Midbrain (tissue), 1 donor: ENCODE measurements at regions not wholly inside any gene's neighbourhood (a gene's known extent, or its start where the extent isn't known, plus 50 kb on each side); places are given as distances from the start of the nearest gene placed in this dataset.

ENCODE experiments used
- DNase-seq: peaks from one replicate; lab custom pipeline; 2025; lab: John Stamatoyannopoulos, UW

DNA sequence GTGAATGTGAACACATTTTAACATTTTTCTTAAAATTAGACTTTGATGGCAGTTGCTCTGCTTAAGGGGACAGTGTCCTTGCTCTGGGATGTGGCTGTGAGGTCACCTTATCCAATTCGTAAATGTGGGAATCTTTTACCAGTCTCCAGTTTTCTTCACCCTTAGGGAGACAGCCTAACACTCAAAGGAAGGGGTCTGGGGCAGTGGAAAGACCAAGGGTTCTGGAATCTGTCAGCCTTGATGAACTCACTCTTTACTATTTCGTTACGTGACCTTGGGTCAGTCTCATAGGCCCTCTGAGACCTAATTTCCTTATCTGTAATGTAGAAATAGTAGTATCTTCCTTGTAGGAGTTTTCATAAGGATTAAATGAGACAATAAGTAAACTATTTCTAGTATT is 245.6 kb upstream of the ATP2B1 start:
- DNase-seq: no peak

DNA sequence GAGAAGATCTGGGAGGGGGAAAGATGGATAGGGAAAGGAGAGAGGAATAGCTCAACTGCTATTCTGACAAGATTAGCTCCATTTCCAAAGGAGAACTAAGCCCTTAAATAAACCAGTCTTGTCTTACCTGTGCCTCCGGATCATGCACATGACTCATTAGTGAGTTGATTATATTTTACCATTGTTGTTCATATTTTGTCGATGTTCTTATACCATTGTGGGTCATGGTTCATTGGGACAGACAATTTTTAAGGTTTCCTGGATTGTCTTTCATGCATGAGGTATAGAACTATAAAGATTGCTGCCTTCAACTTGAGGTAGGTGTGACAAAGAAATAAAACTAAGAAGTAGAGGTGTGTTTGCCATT is 243.0 kb upstream of the ATP2B1 start:
- no peak for DNase-seq

DNA sequence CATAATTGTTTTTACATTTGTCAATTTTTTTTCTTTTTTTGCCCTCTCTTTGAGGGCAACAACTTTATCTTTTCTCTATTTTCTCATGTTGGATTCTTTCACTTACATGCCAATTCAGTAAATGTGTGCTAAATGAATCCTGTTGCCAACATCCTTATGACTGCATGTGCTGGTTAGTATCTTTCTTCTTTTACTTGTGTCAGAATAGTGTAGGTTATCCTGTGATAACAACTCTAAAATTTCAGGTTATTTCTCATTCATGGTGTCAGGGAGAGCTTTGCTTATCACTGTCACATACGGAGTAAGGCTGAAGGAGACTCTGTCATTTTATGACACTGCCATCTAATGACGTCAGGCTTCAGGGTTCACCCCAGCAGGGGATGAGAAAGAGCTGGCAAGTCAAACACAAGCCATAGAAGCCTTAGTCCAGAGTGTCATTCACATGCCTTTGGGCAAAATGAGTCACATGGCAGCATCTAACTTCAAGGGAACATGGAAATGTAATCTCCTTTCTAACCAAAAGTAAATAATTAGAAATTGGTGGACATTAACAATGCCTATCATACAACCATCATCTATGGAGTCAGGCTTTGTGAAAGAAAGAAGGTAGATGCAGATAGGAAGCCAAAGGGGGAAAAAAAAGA is 242.5 kb upstream of the ATP2B1 start:
- no peak for DNase-seq

DNA sequence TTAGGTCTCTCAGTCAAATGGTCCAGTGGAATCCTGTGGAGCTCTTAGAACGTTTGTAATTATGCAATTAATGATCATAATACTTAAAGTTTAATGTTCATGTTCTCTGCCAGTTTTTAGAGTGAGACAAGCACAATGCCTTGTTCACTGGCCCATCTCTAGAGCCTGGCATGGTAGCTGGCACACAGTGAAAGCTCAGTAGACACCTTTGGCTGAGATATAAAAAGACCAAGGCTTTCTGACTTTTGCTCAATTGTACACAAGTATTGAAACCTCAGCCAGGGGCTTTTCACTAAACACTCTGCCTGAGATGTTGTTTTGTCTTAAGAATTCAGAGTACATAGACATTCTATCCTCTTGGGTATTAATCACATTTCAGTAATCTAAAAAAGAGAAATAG is 241.8 kb upstream of the ATP2B1 start:
- DNase-seq: no peak

DNA sequence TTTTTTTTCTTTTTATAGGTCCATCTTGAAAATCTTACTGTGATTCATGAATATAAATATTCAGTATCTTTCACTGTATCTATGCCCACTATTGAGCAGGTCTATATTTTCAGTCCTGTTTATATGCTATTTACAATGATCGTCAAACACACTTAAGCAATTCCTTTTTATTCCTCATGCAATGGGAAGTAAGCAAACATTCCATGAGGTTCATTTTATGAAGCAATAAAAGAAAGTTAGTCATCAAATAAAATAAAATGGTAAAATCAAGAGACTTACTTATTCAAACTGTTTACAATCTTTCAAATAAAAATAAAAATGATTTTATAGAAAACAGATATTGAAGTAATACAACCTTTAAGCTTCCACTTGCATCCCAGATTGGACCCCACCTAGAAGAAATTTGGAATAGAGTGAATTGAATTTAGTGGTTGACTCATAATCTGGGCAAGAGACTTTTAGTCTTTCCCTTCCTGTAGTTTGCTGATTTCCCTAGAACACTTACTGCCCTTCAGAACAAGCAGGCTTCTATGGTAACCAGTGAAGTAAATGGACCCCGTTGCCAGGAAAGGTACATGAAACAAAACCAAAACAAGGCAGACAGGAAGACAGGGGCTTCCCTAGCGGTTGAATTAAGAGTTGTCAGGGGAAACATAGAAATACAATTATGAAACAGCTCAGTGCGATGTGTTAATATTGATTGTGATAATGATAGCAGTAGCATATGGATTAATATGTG is 241.0 kb upstream of the ATP2B1 start:
- no peak for DNase-seq

DNA sequence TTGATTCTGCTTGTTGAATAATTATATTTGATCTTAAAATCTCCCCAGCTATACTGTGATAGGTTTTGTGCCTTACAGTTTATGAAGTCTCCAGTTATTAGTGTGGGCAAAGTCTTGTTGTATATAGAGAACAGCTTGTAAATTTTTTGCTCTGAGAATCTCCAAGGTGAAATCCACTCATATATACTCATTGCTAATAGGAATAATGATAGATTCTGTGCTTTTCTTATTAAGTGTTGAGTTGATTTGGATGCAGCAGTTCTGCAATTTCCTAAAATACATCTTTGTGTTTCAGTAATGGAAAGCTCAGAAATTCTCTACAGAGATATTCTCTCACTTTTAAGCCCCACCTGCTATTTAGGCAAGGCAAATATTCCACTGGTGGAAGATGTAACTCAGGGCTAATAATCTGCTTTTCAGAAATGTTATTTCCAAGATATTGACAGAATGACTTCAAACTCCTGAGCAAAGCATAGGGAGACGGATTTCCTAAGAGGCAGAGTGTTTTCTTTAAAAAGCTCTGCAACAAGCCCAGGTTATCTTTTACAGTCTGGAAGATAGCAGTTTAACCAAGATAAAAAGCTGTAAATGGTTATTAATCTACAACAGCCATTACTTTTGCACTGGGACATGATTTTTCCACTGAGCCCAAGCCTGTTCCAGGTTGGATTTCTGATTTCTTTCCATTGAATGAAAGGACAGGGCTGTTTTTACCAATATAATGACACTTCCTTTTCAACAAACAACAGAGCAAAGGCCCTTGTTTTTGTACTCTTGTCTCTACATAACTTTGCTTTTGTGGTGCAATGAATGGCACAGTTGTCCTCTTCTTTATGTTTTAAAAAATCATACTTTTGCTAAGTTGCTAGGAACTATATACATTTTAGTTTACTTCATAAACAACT is 239.9 kb upstream of the ATP2B1 start:
- no peak for DNase-seq

DNA sequence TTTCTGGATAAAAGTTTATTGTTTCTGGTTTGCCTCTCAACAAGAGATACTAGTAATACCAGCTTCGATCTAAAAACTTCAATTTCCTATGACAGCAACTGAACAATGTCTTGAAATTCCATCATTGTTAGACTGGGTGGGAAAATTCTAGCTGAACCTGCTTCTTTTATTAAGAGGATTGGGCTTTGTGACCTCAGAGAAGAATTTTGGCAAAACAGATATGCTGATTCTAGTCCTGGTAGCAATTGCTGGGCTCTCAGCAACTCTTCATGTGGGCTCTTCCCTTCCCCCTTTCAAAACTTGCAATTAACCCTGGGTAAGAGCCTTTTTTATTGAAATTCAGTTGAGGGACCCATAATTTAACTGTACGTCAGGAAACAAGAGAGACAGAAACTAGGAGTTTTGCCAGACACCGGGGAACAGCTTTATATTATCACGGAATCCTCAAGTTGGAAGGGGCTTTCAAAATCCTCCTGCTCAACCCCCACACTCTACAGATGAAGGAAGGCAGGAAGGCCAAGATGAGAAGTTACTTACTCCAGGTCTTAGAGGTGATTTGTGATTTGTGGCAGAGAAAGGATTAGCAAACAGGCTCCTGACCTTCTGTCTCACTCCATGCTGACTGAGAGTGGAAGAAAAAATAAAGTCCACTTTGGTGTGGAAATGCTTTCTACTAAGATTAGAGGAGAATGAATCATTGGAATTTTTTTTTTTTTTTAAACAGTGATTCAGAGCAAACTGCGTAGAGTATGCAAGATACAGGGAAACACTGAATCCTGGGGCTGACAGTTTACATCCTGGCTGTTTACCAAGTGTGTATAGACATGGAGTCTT is 239.0 kb upstream of the ATP2B1 start:
- no peak for DNase-seq

DNA sequence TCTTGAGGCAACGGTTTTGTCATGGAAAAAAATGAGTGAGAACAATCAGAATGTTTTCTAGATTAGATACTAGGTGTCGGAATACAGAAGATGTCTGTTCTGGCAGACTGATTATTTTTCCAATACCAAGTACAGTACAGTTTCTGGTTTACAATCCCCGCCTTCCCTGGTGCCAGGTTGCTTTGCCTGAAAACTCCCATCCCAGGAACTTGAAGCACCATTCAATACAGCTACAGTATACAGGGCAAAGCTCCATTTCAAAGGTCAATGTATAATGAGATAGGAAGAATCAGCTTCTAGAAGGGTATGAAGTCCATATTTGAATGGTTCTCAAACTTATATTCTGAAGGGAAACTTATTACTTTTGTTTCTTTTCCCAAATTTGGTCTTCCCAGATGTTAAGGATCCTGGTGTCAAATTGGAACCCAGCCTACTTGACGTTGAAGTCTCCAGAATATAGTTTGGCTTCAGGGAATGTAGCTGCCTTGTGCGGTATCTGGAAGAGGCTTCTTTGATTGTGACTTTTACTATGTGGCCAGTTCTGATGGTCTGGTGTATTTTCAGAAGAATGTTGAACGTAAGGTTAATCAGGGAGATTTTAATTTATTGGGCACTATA is 238.0 kb upstream of the ATP2B1 start:
- DNase-seq: no peak

DNA sequence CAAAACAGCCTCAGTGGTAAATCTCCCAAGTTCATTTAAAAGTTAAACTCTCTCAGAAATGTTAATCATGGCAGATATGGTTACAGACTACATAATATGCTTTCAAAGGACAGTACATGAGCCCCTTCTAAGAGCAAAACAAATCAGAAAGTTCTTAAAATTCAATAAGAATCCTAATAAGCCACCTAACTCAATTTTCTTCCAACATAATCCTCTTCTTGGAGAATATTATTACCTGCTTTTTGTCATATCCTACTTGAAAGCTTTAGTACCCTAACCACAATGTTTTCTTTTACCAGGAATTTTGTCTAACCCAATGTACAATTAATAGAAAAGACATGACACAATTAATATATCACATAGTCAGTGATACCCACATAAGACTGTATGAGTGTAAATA is 236.5 kb upstream of the ATP2B1 start:
- DNase-seq: no peak

DNA sequence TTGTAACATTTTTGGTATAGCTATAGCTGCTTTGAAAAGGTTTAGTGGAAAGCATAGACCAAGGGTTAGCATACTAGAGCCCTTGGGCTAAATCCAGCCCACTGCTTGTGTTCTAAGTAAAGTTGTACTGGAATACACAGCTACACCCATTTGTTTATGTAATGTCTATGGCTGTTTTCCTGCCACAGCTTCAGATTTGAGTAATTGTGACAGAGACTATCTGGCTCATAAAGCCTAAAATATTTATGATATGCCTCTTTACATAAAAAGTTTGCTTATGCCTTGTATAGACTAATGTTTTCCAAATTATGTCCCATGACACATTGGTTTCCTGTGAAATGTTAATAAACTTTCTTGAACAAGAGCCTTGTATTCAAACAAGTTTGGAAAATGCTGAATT is 234.8 kb upstream of the ATP2B1 start:
- no peak for DNase-seq

DNA sequence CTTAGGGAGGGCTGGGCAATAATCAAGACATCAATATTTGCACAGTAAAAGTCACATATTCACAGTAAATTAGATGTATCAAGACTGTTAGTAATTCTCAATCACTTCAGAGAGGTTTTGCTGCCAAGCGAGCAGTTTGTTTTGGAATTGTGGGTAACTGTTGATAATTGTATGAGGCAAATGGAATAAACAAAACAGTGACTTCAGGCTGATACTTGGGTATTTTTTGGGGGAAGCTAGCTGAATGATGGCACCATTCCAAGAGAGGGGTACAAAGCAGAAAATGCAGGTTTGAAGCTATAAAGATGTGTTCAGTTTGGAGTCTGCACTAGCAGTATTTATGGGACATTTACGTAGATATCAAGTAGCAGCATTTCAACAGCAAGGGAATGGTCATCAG is 232.8 kb upstream of the ATP2B1 start:
- DNase-seq: no peak

DNA sequence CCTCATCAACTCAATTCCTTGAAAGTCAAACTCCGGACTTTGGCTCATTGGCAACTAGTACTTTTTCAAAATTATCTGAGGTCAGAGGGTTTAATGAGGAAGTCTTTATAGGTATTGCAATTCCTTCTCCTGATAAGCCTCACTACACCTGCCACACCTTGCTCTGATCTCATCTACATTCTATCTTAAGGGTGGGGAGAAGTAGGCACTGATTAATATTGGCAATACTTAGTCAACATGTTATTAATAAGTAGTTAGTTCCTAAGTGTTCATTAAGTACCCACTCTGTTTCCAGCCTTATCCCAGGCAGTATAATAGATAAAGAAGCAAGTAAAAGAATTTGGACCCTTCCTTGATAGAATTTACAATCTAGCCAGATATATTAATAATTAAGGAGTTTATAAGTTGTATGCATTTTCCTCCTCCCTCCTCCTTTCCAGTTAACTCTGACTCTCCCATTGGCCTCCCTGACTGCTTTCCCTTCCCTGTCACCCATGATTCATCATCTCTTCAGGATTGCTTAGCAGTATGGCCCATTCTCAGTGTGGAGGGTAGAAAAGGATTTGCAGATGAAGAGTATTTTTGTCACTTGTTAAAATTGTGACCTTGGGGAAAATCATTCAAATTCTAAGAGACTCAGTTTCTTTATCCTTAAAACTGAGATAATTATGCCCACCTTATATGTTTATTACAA is 231.0 kb upstream of the ATP2B1 start:
- DNase-seq: no peak

DNA sequence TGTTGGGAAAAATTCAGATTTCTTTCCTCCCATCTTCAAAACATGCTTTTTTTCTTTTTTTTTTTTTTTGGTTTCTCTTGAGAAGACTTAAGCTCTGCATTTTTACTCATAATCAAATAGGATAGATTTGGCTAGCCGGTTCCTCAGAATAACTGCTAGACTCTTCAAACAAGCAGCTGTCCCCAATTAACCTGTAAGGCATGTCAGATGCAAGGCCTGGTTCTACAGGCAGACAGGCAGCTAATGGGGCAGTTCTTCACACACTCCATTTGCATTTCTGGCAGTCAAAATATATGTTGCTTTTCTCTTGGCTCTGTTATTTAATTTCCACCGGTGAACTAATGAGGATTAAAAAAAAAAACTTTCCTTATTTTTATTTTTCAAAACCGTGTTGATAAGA is 228.0 kb upstream of the ATP2B1 start:
- DNase-seq: no peak

DNA sequence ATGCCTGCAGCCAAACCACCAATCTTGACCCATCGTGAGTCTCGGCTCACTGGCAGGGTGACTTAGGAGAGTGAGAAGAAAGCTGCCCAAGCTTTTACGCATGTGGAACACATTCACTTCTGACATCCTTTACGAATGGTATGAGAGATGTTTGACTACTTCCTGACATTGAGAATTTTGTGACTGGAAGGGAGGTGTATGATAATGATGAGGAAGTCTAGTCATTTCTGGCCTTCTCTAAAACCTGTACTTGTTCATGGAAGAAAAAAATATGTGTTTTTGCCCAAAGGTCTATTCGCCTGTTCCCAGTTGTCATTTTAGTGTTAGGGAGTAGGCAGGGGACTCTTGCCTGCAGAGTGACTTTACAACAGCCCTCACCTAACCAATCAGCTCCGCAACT is 227.2 kb upstream of the ATP2B1 start:
- no peak for DNase-seq

DNA sequence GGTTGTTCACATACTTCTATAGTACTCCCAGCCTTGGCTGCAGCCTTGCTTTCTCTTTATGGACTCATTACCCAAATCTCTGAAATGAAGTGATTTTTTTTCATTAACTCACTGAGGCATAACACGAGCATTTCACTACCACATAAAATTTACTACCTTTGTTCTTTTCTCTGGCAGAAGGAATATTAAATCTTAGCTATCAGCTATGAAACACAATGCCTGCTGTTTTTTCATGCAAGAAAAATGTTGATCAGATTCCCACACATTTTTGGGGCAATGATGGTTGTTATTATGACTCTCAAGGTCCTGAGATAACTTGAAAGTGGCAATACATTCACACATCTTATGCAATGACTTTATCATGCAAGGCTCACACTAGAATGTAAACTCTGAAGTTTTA is 225.3 kb upstream of the ATP2B1 start:
- DNase-seq: no peak

DNA sequence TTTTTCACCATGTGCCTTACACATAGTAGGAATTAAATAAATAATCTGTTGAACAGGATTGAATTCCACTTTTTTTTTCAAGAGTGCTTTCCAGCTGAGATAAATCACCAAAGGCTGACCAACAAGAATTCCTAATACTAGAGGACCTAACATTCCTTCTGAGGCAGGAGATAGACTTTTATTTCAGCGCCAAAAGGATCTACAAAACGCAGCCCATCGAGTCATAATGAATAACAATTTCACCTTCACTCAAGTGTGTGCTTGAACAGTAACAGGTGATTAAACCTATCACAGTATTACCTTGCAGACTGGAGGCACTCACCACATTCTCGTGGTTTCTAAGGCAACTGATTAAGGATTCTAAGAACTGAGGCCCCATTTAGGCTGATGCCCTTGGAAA is 224.3 kb upstream of the ATP2B1 start:
- no peak for DNase-seq

DNA sequence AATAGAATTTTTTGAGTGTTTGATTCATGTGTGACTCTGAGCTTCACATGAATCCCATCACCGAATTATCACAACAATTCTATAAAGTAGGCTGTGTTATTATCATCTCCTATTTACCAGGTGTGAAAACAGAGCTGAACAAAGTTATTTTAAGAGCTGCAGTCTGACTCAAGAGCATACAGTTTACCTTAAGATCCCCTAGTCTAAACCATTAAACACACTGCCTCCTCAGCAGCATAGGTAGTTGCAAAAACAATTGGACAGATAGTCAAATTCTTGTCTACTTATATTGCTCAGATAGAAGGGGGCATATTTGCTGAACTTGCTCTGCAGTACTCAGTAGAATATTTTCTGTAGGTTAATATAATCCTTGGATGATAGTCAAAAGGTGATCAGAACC is 219.8 kb upstream of the ATP2B1 start:
- DNase-seq: no peak

DNA sequence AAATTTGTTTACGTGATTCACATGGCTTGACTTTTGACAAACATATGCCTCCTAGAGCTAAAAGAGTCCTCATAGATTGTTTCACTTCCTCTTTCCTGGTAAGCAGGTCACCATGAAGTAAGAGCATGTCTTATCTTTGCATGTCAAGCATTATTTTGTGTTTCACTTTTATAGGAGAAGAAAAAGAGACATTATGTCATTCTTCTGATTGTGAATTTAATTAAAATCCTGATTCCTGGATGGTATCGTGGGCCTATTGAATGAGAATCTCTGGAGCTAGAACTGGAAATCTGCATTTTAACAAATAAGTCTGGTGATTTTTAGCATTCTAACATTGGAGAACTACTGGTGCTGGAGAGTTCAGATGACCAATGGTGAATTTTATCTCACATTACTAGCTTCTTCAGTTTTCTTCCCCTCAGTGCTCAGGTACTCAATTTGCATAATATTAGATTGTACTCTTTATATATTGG is 218.6 kb upstream of the ATP2B1 start:
- DNase-seq: no peak

DNA sequence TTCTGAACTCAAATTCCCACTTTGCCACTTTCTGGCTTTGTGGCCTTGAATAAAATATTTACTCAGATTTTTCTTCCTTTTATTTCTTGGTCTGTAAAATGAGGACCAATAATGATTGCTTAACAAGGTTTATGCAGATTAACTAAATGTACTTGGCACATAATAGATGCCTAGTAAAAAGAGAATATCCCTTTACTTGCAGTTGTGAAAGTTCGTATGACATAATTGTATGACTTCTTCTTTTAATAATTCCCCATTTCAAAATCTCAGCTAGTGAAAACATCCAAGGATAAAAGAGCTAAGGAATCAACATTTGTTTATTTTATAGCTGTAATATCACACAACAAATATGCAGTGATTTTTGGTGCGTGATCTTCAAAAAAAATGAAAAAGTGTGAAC is 215.6 kb upstream of the ATP2B1 start:
- no peak for DNase-seq

DNA sequence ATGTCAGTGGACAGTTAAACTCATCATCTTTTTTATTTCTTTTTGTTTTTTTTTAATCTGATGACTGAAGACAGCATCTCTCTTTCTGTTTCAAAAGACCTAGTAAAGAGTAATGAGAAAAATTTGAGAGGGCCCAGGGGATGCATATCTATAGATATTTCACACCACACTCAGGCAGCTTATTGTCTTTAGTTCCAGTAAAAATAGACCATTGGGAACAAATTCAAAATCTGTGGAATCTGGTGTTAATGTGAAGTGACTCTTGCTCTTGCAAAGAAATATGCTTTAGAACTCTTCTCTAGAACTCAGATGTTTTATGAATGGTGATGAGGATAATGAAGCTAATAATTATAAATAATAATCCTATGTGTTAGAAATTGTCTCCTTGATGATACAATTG is 214.5 kb upstream of the ATP2B1 start:
- DNase-seq: no peak

DNA sequence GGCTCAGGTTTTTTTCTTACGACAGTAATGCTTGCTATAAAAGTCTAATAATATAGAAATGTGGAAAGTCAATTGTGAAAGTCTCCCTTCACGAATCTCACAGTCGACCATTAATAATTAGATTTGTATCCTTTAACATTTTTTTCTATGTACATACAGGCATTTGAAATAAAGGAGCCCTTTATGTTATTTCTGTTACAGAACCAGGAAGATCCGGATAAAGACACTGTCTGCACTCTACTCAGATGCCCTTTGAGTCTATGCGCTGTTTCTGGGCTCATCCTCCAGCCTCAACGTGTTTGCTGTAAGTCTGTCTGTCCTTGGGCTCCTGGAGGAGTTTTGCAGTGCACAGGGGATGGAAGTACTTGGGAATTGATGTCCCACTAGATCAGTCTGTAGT is 212.2 kb upstream of the ATP2B1 start:
- no peak for DNase-seq
